Mesenchymal stem cell (in vitro differentiated cells and primary cell): ENCODE measurements at regions not wholly inside any gene's neighbourhood (a gene's known extent, or its start where the extent isn't known, plus 50 kb on each side); places are given as distances from the start of the nearest gene placed in this dataset.

Source experiments
- DNase-seq: peaks from one replicate; pipeline ENCODE4 v3.0.0-alpha.2; 2013
- H2AFZ ChIP-seq: one replicate; pipeline ENCODE4 v1.6.1; 2013; ENCODE audit warnings: low read depth, mild to moderate bottlenecking, control low read depth, inconsistent platforms, low read length, moderate library complexity
- H2AK5ac ChIP-seq: 2 replicates; pipeline ENCODE4 v1.6.1; 2013; ENCODE audit warnings: low read length, moderate library complexity, mild to moderate bottlenecking, inconsistent platforms; ENCODE audit not compliant: severe bottlenecking
- H2BK120ac ChIP-seq: one replicate; pipeline ENCODE4 v1.6.1; 2013; ENCODE audit warnings: low read depth, mild to moderate bottlenecking, inconsistent platforms, low read length, moderate library complexity
- H2BK12ac ChIP-seq, 2 experiments: one replicate each; pipeline ENCODE4 v1.6.1; 2013; ENCODE audit warnings: inconsistent platforms in 2 of 2, low read length in 2 of 2, mild to moderate bottlenecking in 2 of 2, moderate library complexity in 2 of 2, control low read depth in 1 of 2
- H2BK15ac ChIP-seq: one replicate; pipeline ENCODE4 v1.6.1; 2013; ENCODE audit warnings: mild to moderate bottlenecking, low read depth, inconsistent platforms; ENCODE audit not compliant: poor library complexity, severe bottlenecking
- H2BK5ac ChIP-seq: 2 replicates; pipeline ENCODE4 v1.6.1; 2013; ENCODE audit warnings: low read depth, mild to moderate bottlenecking, low read length, control low read depth, inconsistent platforms; ENCODE audit not compliant: poor library complexity, severe bottlenecking
- H3K14ac ChIP-seq, 2 experiments: one replicate each; pipeline ENCODE4 v1.6.1; 2013; ENCODE audit warnings: inconsistent platforms in 2 of 2, low read length in 2 of 2, control low read depth in 1 of 2, mild to moderate bottlenecking in 1 of 2, moderate library complexity in 1 of 2
- H3K18ac ChIP-seq, 2 experiments: one replicate each; pipeline ENCODE4 v1.6.1; 2013; ENCODE audit warnings: inconsistent platforms in 2 of 2, low read length in 2 of 2, control low read depth in 1 of 2, low read depth in 1 of 2, mild to moderate bottlenecking in 1 of 2
- H3K23ac ChIP-seq, 2 experiments: one replicate each; pipeline ENCODE4 v1.6.1; 2013; ENCODE audit warnings: inconsistent platforms in 2 of 2, low read length in 2 of 2, mild to moderate bottlenecking in 2 of 2, moderate library complexity in 2 of 2, control low read depth in 1 of 2
- H3K27ac ChIP-seq: 2 replicates; pipeline ENCODE4 v1.5.1; 2013; ENCODE audit warnings: mild to moderate bottlenecking, moderate library complexity, low read length, control low read depth, inconsistent platforms; ENCODE audit not compliant: poor library complexity, severe bottlenecking
- H3K27me3 ChIP-seq, 2 experiments: 2 replicates each; pipeline versions ENCODE4 v1.6.1 to v1.7.0; 2013; ENCODE audit warnings: low read length in 2 of 2, mild to moderate bottlenecking in 2 of 2, moderate library complexity in 2 of 2, control low read depth in 1 of 2, inconsistent platforms in 1 of 2; ENCODE audit not compliant: control insufficient read depth in 1 of 2, insufficient read depth in 1 of 2
- H3K36me3 ChIP-seq, 2 experiments: 2 replicates each; pipeline versions ENCODE4 v1.6.1 to v1.7.0; 2013; ENCODE audit warnings: low read length in 2 of 2, control low read depth in 1 of 2, inconsistent platforms in 1 of 2, low read depth in 1 of 2, mild to moderate bottlenecking in 1 of 2; ENCODE audit not compliant: insufficient read depth in 2 of 2, control insufficient read depth in 1 of 2
- H3K4ac ChIP-seq, 2 experiments: one replicate each; pipeline ENCODE4 v1.6.1; 2013; ENCODE audit warnings: inconsistent platforms in 2 of 2, low read length in 2 of 2, mild to moderate bottlenecking in 2 of 2, moderate library complexity in 2 of 2, control low read depth in 1 of 2, low read depth in 1 of 2
- H3K4me1 ChIP-seq: 2 replicates; pipeline ENCODE4 v1.6.1; 2013; ENCODE audit warnings: low read depth, low read length, control low read depth; ENCODE audit not compliant: control insufficient read depth, insufficient read depth
- H3K4me2 ChIP-seq: 2 replicates; pipeline ENCODE4 v1.6.1; 2013; ENCODE audit warnings: low read length, mild to moderate bottlenecking, inconsistent platforms; ENCODE audit not compliant: poor library complexity, severe bottlenecking
- H3K4me3 ChIP-seq, 2 experiments: 2 replicates each; pipeline versions ENCODE4 v1.5.1 to v1.7.0; 2013; ENCODE audit warnings: low read length in 2 of 2, mild to moderate bottlenecking in 2 of 2, control low read depth in 1 of 2, low read depth in 1 of 2; ENCODE audit not compliant: insufficient read depth in 1 of 2
- H3K79me1 ChIP-seq: replicated peaks from 2 replicates; pipeline ENCODE4 v1.6.1; 2013; ENCODE audit warnings: mild to moderate bottlenecking, control low read depth, low read length, inconsistent platforms; ENCODE audit not compliant: poor library complexity, severe bottlenecking
- H3K9ac ChIP-seq: 2 replicates; pipeline ENCODE4 v1.7.0; 2013; ENCODE audit warnings: mild to moderate bottlenecking, low read length, moderate library complexity
- H3K9me3 ChIP-seq: 2 replicates; pipeline ENCODE4 v1.7.0; 2013; ENCODE audit warnings: mild to moderate bottlenecking, low read length; ENCODE audit not compliant: control insufficient read depth
- H4K8ac ChIP-seq: one replicate; pipeline ENCODE4 v1.6.1; 2013; ENCODE audit warnings: inconsistent platforms, mild to moderate bottlenecking, low read length, moderate library complexity
- H4K91ac ChIP-seq: one replicate; pipeline ENCODE4 v1.6.1; 2013; ENCODE audit warnings: mild to moderate bottlenecking, low read length, inconsistent platforms
- WGBS: methylation state at CpG from one replicate; pipeline ENCODE4 v1.1.7; 2013; ENCODE audit warnings: mixed read lengths; 5-methylcytosine and 5-hydroxymethylcytosine counted together

- no peak overlapping the region for H3K14ac ChIP-seq
- no peak overlapping the region for H3K4me3 ChIP-seq
- H2BK120ac ChIP-seq: no peak overlapping the region
- H3K9me3 ChIP-seq: no peaks in the 10 kb centered on the region
- no peak overlapping the region for H2BK5ac ChIP-seq
- H3K4me2 ChIP-seq: no peak overlapping the region
- H3K23ac ChIP-seq: no peak overlapping the region
- WGBS: 100% methylated on average over 2 of the region's 3 CpGs
- H2BK15ac ChIP-seq: no peak overlapping the region
- no peak overlapping the region for H2AFZ ChIP-seq
- peaks cover 2% of the 10 kb centered on the region for H3K4me1 ChIP-seq
- H3K9ac ChIP-seq: no peak overlapping the region
- H2AK5ac ChIP-seq: no peak overlapping the region
- H3K27me3 ChIP-seq: no peaks in the 10 kb centered on the region
- H3K4ac ChIP-seq: no peak overlapping the region
- no peaks in the 10 kb centered on the region for H3K36me3 ChIP-seq
- no peak for DNase-seq
- no peak overlapping the region for H3K27ac ChIP-seq
- no peak overlapping the region for H2BK12ac ChIP-seq
- no peak overlapping the region for H4K8ac ChIP-seq
- H4K91ac ChIP-seq: no peak overlapping the region
- H3K18ac ChIP-seq: no peak overlapping the region
- no peaks in the 10 kb centered on the region for H3K79me1 ChIP-seq
Observed at GRCh38 chr2:167607731-167608130, 639.7 kb downstream of the STK39 start.

GRCh38 chr2:167607211-167607610, 640.2 kb downstream of the STK39 start:
- Histone ChIP-seq H3K4me3 (no peak overlapping the region), H3K4ac (no peak overlapping the region), H3K36me3 (no peaks in the 10 kb centered on the region), H2BK5ac (no peak overlapping the region), H4K8ac (no peak overlapping the region), H4K91ac (no peak overlapping the region), H3K79me1 (no peaks in the 10 kb centered on the region), H2BK12ac (no peak overlapping the region), H2BK120ac (no peak overlapping the region), H2BK15ac (no peak overlapping the region), H3K4me2 (no peak overlapping the region), H3K18ac (no peak overlapping the region), H3K23ac (no peak overlapping the region), H3K4me1 (peaks cover 2% of the 10 kb centered on the region), H2AFZ (no peak overlapping the region), H3K9me3 (no peaks in the 10 kb centered on the region), H3K14ac (no peak overlapping the region), H2AK5ac (no peak overlapping the region), H3K27ac (peak overlapping the region; percentile 55), H3K27me3 (no peaks in the 10 kb centered on the region), H3K9ac (no peak overlapping the region)
- 97% methylated on average over 8 of the region's 8 CpGs for WGBS
- no peak for DNase-seq

GRCh38 chr2:167602122-167602521, 645.3 kb downstream of the STK39 start:
- Histone ChIP-seq H2AFZ (no peak overlapping the region), H4K8ac (no peak overlapping the region), H3K18ac (no peak overlapping the region), H4K91ac (no peak overlapping the region), H2BK5ac (no peak overlapping the region), H3K4me1 (no peaks in the 10 kb centered on the region), H3K9me3 (no peaks in the 10 kb centered on the region), H3K4me3 (no peak overlapping the region), H3K4ac (no peak overlapping the region), H3K14ac (no peak overlapping the region), H3K27me3 (no peaks in the 10 kb centered on the region), H2BK15ac (no peak overlapping the region), H3K23ac (no peak overlapping the region), H2AK5ac (no peak overlapping the region), H3K4me2 (no peak overlapping the region), H2BK120ac (no peak overlapping the region), H3K9ac (no peak overlapping the region), H3K27ac (no peak overlapping the region), H3K79me1 (no peaks in the 10 kb centered on the region), H3K36me3 (no peaks in the 10 kb centered on the region), H2BK12ac (no peak overlapping the region)
- WGBS: 100% methylated on average over 1 of the region's 1 CpG
- no peak for DNase-seq

GRCh38 chr2:167599219-167599618, 648.2 kb downstream of the STK39 start:
- Histone ChIP-seq H4K91ac (no peak overlapping the region), H3K79me1 (no peaks in the 10 kb centered on the region), H2BK12ac (no peak overlapping the region), H3K9me3 (no peaks in the 10 kb centered on the region), H3K4me1 (no peaks in the 10 kb centered on the region), H2AFZ (no peak overlapping the region), H3K36me3 (no peaks in the 10 kb centered on the region), H3K4ac (no peak overlapping the region), H3K4me2 (no peak overlapping the region), H3K9ac (no peak overlapping the region), H2AK5ac (no peak overlapping the region), H4K8ac (no peak overlapping the region), H3K14ac (no peak overlapping the region), H2BK120ac (no peak overlapping the region), H2BK15ac (no peak overlapping the region), H3K27ac (no peak overlapping the region), H3K23ac (no peak overlapping the region), H3K27me3 (no peaks in the 10 kb centered on the region), H2BK5ac (no peak overlapping the region), H3K4me3 (no peak overlapping the region), H3K18ac (no peak overlapping the region)
- WGBS: no CpG with 5 or more reads among the region's 1 CpG
- no peak for DNase-seq
